Stomach (tissue), 4 donors: ENCODE measurements at regions not wholly inside any gene's neighbourhood (a gene's known extent, or its start where the extent isn't known, plus 50 kb on each side); places are given as distances from the start of the nearest gene placed in this dataset.

ENCODE experiments used
- CTCF ChIP-seq, 7 experiments: fragments of 450-650 bp in 4 of 7; fragments of 200-600 bp in 3 of 7; sonication (generic) in 3 of 7; IDR thresholded peaks; one replicate each; pipeline ENCODE4 v1.5.1; 2016 to 2019; ENCODE audit warnings: antibody characterized with exemption in 7 of 7, control low read depth in 2 of 7, mild to moderate bottlenecking in 1 of 7
- EP300 ChIP-seq: sonication (generic); formaldehyde crosslinking; IDR thresholded peaks from one replicate; pipeline ENCODE4 v1.6.1; 2017; ENCODE audit warnings: antibody characterized with exemption
- POLR2A ChIP-seq, 4 donors: fragments of 450-650 bp; IDR thresholded peaks; one replicate each; pipeline ENCODE4 v1.6.1; 2016; ENCODE audit warnings: antibody characterized with exemption in 4 of 4, control low read depth in 2 of 4, mild to moderate bottlenecking in 1 of 4, moderate library complexity in 1 of 4
- POLR2AphosphoS5 ChIP-seq, 3 donors: sonication (generic); formaldehyde crosslinking; IDR thresholded peaks; one replicate each; pipeline ENCODE4 v1.6.1; 2016; ENCODE audit warnings: antibody characterized with exemption in 3 of 3

GRCh38 chr1:57518496-57518895 is 94.6 kb upstream of the DAB1 start:
- no peak for TF ChIP-seq CTCF (IDR thresholded peaks at IDR 0.05)
- TF ChIP-seq POLR2A (IDR thresholded peaks at IDR 0.05): no peak
- TF ChIP-seq POLR2AphosphoS5 (IDR thresholded peaks at IDR 0.05): no peak
- no peak for TF ChIP-seq EP300
